Inferior parietal cortex (tissue), 1 donor: ENCODE measurements at regions not wholly inside any gene's neighbourhood (a gene's known extent, or its start where the extent isn't known, plus 50 kb on each side); places are given as distances from the start of the nearest gene placed in this dataset.
"Not testable (repeated sequence)": the region's sequence is repeated elsewhere in the genome, so short reads cannot be mapped to it uniquely, and the experiment has no call there.

ENCODE experiments used
- DNase-seq: peaks from one replicate; pipeline ENCODE4 v3.0.0-alpha.2; 2016; ENCODE audit errors: extremely low spot score

DNA sequence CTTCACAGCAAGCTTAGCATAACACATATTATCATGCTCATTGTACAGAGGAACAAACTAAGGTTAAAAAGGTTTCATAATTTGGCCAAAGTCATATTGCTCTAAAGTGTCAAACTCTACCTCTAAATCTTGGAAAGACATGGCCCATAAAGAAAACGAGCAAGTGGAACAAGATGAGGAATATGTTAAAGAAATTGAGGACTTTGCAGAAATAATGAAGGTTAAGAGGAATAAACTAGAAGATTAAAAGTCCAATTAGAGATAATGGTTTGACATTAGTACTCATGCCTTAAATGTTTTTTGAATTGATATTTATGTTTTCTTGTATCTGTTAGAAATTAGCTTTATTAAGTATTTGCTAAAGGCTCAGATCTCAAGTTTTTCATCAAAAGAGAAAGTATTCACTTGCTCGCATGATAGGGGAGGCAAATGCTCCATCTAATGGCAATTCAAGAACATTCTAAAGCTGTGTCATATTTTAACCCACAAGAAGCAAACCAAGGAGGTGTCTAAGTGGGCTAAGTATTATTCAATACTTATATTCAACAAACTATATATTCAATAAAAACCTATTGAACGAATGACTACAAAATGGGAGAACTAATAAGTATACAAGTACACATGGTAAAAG, 192.9 kb upstream of the SPTLC3 start:
- DNase-seq: no peak

DNA sequence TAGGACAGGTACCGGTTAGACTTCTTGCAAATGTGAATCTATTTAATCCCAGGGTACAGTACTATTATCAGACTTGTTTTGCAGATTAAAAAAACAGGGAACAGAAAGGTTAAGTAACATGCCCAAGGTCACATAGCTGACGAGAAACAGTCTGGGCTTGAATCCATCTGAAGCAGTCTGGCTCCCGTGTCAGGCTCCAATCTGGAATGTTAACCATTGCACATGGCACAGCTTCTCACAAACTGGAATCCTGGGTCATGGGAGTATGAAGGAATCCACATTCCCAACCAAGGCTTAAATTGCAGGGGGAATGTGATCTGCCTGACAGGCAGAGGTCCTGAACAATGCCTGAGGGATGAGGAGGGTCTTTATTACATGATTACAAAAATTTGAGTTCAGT, 187.5 kb upstream of the SPTLC3 start:
- no peak for DNase-seq

DNA sequence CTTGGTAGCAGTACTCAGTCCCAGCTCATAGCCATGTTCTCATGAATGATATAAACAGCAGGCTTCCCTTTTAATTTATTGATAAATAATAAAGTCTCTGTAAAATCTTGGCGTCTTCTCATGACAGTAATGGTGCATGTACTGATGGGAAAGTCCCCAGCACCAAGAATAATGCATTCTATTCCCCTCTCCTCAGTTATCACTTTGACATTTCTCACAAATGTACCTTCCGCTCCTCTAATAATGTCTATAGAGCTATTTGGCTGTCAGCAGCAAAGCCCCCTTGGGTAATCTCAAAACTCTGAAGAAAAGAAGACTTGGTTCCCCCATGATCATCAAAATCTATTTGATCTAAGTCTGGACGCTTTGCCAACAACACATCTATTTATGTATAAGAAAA, 185.0 kb upstream of the SPTLC3 start:
- no peak for DNase-seq

DNA sequence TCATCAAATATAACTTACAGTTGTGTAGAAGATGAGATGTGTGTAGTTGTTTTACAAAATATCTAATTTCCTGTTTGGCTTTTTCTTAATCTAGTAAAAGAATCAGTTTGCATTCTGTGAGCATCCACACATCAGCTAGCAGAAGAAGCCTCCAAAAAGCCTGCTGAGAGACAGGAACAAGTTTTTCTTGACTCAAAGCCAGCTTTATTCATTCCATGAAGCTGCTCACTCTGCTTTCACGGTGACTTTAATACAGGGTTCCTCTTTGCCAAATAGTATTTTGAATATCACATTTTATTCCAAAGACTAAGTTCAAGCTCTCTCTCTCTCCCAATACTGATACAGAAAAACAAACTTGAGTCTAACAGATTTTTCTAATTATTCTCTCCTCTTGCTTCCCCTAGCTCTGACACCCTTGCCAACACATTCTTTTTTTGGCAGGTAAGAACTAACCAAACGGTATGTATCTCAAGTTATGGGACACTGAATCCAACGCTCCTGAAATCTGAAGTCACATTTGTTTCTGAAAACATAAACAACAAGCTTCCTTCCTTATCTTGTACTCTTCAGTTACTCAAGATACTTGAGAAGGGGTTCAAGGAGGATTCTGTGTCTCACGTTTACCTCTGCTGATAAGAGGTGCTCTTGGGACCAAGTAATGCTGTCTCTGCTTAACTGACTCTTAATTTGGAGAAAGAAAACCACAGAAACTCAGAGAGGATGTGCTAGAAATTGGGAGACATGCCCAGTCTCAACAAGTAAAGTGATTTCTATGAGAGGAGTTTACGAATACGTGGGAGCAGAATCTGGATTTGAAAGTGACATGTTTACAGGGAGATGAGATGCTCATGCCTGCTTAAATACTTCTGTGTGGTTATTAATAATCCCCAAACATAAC, 184.2 kb upstream of the SPTLC3 start:
- peak; percentile 43 for DNase-seq

DNA sequence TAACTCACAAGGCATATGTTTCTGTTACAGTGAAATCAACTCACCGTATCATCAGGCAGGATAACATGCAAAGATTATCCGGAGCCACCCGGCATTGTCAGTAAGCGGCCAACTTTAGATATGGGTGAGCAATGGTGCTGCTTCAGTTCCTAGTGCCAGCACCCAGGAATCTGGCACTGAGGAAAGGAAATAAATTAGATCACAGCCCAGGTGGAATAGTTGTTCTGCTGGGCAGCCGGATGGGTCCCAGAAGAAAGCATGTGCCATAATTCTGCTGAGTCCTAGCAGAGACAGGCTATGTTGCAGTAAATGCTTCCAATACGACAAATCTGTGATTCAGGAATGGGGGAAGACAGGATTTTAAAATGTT, 183.6 kb upstream of the SPTLC3 start:
- DNase-seq: no peak

DNA sequence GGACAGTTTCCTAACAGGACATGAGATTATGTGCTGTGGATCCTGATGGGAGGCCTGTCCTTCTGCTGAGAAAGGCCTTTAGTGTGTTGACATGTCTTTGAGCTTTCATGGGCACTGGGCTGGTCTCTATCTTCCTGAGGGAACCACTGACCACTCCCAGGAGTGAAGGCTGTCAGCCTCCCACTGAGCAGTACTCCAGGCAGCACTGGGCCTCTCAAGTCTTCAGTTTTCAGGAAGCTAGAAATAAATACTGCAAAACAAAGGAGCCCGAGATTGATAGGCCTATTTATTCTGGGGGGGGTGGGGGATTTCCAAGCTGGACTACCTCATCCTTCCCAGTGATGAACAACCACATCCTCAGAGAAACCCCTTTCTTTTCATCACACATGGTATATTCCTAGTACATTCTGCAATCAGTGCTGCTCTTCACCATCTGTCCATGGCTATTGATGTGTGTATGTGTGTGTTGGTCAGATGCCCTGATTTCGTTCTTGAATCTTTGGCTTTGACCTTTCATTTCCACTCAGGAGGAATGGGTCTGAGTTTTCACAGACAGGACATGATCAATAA, 180.9 kb upstream of the SPTLC3 start:
- no peak for DNase-seq

DNA sequence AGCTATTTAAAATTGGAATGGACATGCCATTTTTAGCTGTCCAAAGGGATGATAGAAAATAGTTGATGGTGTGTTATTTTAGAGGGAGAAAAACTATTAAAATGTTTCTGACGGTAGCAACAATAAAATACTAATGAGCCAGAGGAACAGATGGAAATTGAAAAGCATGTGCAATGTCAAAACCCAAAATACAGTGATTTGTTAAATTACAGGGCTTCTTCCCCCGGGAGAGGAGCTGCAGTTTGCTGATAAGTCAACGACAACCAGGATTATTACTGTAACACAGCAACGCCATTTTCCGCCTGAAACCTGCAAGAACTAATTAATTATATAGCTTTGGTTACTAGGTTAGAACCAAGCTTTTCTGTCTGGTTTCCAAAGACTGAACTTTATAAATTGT, 179.6 kb upstream of the SPTLC3 start:
- no peak for DNase-seq

DNA sequence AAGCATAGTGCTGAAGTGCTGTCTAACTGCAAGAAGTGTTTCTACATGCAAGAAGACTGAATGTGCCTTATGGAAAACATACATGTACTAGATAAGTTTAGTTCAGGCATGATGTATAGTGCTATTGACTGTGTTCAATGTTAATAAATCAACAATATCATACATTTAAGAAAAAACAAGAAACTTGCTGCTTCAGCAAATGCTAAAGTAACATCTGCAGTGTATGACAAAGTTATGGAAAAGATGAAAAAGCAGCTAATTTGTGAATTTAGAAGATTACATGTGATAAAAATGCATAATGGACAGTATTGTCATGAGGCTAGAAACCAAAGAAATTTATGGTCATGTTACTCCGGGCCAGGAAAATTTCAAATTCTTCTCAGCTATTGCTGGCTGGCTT, 174.9 kb upstream of the SPTLC3 start:
- DNase-seq: no peak

DNA sequence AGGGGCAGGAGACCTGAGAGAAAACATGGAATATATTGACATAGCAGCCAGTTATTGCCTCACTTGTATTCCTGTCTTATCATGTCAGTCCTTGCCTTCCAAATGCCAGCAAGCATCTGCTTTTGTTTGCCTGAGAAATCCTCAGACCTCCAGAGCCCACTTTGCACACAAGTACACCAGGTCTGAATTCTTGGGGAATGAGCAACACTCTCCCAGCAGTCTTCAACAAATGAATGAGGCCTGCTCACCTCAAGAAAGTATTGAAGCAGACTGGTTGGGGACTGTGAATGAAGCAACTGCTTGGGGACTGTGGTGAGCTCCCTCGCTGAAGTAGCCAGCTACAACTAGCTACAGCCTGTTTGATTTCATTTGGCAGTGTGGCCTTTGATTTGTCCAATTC, 172.8 kb upstream of the SPTLC3 start:
- DNase-seq: no peak

DNA sequence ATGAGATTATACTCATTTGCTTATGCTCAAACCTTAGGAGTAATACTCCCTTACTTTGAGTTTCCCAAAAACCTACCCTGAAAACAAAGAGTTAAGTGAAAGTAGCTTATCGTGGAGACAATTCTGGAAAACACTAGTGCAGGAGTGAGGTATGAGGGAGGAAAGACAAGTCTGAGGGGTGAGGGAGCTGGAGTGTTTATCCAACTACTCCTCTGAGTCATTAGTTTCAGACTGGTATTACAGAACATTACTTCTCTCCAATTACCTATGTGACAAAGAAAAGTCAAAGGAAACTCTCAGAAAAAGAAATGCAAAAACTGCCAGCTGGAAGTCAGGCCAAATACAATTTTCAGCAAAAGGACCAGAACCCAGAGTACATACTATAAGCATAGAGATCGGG, 171.1 kb upstream of the SPTLC3 start:
- no peak for DNase-seq

DNA sequence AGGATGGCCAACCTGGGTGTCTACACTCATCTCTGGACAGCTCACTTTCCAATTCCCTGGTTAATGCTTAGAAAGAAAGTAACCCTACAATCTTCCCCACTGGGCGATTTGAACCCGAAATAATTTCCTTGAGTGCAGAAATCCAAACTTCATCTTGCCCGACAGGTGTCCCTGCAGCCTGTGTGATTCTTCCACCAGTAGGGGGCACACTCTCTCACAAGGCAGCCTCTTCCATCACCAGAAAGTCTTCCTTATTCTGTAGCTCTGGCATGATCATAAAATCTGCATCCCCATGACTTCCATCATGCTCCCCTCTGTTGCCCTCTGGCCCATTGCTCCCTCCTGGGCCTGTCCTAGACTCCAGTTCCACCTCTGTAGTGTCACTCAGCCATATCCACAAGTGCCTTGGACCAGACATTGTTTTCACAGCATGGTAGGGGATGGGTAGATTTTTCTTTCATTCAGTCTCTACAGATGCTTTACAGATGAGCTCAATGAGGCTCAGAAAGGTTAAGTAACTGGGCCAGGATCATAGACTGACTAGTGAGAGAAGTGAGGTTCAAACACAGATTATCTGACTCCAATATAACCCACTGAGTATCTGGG, 170.4 kb upstream of the SPTLC3 start:
- DNase-seq: no peak

DNA sequence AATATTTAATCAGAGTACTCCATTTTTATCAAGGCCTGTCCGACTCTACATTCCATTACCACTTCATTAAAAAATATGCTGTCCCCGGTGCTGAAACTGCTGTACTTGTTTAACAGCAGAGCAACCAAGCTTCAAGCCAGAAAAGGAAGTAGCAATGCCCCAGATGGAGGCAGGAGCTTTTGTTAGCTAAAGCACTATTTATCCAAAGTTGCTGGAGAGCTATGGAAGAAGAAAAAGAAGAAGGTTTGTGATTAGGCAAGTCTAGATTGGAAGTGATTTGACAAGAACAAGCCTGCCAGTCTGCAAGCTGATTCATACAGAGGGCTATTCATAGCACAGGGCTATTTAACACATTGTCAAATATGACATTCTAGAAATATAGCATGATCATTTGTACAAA, 160.9 kb upstream of the SPTLC3 start:
- DNase-seq: peak; percentile 19

DNA sequence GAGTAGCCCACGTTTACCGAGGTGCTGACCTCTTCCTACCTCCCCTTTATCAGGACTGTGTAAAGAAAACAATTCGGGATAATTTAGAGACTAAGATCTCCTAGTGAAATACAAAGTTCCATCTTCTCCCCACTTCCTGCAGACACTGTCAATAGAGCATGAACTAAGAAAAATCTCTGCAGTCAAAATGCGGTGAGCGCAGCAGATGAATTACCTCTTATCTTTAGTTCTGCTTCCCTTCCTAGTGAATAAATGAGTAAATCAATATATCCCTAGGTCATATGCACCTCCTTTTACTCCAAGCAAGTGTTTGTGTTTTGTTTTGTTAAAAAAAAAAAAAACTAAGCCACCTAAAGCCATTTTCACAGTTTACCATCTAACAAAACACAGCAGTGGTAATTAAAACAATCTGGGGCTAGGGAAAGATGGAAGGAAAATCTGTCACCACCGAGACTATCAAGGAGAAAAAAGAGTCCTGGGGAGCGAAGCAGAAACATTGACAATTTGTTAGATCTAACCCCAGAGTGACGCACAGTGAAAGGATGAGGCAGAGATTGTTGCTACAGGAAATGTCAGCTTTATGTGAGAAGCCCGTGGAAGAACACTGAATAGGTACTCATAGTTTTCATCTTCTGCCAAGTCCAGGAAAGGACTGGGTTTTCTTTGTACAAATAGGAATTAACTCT, 159.4 kb upstream of the SPTLC3 start:
- DNase-seq: no peak

DNA sequence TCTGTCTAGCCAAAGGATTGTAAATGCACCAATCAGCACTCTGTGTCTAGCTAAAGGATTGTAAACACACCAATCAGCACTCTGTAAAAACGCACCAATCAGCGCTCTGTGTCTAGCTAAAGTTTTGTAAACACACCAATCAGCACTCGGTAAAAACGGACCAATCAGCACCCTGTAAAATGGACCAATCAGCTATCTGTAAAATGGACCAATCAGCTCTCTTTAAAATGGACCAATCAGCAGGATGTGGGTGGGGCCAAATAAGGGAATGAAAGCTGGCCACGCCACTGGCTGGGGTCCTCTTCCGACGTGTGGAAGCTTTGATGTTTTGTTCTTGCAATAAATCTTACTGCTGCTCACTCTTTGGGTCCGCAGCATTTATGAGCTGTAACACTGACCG, 151.1 kb upstream of the SPTLC3 start:
- DNase-seq: not testable (repeated sequence)

DNA sequence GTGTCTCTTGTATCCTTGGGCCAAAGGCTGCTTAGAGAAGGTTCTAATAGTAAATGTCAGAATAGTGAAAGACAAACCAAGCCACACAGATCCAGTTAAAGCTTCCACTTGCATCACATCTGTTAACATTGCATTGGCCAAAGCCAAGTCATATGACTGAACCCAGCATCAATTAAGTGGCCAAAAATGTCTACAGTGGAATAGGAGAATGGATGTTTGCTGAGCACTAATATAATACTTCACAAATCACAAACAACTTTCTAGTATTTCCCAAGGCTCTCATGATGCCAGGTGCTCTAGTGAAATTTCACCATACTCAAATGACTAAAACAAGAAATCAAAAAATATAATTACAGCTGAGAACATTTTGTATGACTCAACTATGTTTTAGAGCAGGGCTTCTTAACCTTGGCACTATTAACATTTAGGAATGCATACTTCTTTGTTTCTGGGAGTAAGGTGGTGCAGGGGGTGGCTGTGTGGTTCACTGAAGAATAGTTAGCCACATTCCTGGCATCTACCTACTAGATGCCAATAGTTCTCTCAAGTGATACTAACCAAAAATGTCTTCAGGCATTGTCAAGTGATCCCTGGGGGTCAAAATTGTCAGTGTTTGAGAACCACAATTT, 148.0 kb upstream of the SPTLC3 start:
- DNase-seq: no peak

DNA sequence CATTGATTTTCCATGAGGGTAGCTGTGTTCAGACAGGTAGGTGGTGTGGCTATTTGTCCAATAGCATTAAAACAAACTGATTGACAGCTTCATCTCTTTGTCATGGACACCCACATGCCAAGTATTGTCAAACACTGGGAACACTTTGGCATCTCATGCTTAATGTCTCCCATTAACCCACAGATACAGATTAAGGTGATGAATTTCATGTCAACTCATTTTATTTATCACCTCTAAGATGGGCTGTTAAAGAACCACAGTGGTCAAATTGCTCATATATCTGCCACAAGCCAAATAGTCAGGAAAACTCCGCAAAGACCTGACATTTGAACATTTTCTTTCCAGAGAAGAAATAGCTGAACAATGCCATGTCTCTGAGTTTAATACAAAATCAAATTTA, 139.1 kb upstream of the SPTLC3 start:
- DNase-seq: no peak

DNA sequence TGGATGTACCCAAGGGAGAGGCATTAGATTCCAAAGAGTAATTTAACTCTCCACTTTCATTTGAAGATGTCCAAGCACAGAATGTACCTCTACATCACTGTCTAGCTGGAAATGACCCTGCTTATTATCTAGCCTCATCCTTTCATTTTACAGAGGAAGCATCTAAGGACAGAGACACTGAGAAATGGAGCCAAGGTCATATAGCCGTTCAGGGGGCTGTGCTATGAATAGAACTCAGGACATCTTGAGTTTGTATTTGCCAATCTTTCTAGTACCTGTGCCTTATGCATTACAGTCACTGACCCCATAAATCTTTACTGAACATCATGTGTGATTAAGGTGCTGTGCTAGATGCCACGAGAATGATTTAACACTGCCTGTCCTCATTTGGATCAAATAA, 138.2 kb upstream of the SPTLC3 start:
- no peak for DNase-seq

DNA sequence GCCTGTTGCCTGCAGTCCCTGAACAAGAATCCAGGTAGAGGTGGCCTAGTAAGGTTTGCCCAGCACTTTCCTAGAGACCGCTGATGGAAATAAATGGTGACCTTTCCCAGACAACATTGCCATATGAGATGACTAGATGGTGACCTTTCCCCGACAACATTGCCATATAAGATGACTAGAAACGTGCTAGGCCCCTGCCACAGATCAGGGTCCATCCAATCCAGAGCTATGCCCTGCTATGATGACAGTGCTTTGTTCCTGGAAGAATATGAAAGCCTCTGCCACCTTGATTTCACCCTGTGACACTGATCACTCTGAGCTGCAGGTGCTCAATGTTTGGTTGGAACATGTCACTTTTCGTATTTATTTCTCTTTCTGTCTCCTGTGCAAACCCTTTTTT, 133.8 kb upstream of the SPTLC3 start:
- no peak for DNase-seq

DNA sequence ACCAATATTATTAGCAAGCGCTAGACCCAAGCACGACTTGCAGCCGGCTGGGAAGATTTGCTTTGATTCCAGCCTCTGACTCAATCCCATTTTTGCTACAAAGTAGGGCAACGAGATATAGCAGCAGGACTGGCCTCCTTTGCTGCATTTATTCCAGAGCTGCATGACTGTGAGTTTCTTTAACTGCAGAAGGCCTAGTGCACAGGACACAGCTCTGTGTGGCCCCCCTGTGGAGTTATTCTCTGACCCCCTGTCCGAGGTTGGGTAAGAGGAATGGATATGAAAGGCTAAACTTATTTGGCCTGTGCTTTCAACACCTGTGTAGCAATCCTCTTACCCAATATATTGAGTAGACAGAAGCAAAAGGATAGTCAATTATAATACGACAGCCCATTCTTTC, 133.3 kb upstream of the SPTLC3 start:
- no peak for DNase-seq

DNA sequence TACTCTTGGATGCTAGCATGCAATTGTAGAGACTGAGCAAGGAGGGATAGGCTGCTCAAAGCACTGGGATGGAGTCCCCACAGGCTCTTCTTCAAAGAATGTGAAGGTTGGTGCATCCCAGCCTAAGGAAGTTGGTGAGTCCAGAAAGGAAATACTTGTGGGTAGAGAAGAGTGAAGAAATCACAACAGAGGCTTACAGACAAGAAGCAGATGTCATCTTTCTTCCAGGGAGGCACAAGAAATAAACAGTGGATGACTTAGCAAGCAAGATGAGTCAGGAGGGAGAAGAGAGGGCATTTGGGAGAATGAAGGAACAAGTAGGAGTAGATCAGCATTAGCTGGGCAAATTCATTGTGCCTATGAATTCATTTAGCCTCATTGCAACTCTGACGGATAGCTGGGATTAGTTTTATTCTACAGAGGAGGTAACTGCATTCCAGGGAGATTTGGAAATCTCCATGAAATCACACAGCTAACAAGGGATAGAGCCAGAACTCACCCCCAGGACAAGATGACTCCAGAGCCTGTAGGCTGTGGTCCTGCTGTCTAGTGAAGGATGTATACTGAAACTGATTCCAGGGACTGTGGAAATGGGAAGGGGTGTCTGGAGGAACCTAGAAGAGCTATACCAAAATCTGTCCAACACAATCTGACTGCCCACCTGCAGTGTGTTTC, 125.8 kb upstream of the SPTLC3 start:
- peak; percentile 15 for DNase-seq

DNA sequence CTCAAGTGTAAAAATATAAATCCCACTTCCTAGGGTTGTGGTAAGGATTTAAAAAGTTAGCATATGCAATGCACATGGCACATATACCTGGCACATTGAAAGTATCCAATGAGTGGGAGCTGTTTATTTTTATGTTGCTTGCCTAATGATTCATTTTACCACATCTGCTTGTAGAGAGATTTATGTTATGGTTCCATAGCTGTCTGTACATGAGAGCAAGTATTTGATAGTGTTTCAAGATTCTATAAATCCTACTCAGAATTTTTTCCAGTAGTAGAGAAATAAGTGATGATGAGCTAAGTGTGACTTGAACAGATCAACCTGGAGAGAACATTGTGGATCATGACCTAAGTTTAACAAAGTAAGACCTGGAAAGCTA, 125.3 kb upstream of the SPTLC3 start:
- DNase-seq: peak; percentile 11
